ENCODE measurements at regions not wholly inside any gene's neighbourhood (a gene's known extent, or its start where the extent isn't known, plus 50 kb on each side); places are given as distances from the start of the nearest gene placed in this dataset.

DNA sequence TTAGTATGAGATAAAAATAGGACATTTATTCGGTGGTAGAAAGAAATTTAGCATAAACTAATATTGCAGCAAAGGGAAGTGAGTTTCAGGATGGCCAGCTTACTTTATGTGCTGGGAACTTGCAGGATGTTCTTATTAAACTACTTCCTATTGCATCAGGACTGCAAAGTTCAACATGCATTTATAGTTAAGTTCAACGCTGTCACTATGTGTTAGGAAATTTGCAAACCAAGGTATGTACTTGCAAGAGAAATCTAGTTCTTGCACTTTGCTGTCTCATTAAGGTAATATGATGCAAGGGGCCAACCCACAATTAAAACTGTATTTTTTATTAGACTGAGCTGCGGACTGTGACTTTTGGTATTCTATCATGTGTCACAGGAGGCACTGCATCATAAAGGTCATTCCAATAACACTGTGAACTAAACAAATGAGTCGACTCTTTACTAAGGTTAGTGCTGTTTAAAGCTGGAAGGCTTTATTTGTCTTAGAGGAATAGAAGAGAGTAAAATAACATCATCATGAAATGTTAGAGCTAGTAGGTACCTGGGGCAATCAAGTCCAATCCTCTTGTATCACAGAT, 1525.7 kb upstream of the TENM3 start:
- no peak for DNase-seq

DNA sequence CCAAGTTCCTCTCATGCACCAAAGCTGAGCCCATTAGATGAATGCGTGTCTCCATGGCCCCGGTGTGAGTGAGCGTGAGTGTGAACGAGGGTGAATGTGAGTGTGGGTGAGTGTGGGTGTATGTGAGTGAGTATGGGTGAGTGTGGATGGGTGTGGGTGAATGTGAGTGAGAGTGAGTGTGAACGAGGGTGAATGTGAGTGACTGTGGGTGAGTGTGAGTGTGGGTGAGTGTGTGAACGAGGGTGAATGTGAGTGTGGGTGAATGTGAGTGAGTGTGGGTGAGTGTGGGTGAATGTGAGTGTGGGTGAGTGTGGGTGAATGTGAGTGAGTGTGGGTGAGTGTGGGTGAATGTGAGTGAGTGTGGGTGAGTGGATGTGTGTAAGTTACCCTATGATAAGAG, 1521.8 kb upstream of the TENM3 start:
- DNase-seq: no peak

DNA sequence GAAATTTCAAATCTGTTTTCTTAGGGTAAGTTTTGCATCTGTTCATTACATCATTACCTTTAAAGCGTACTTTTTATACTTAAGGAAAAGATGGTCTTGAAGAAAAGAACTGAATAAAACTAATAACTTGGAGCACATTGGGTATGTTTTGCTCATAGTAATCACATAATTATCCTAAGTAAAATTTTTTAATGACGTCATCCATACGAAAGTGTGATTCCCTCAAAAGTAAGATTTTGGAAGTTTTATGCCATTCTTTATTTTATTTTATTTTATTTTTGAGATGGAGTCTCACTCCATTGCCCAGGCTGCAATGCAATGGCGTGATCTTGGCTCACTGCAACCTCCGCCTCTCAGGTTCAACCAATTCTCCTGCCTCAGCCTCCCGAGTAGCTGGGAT, 1516.6 kb upstream of the TENM3 start:
- DNase-seq: no peak

DNA sequence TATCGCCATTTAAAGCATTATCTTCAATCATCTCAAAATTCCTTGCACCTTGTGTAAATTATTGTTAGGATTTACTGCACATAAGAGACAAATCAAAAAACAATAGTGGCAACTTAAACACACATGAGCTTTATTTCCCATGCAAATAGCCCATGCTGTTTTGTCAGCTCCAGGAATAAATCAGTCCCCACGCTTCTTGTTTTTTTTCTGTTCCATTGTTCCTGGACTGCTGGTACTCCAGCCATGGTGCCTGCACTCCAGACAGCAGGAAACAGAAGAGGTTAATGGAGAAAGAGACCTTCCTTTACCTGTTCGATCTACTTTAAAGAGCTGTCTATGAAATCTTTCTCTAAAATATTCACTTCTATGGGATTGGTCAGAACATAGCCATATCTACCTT, 1515.7 kb upstream of the TENM3 start:
- DNase-seq: no peak

- no peak for DNase-seq
These were observed 1508.3 kb upstream of the TENM3 start for GRCh38 chr4:180734753-180735432.

DNA sequence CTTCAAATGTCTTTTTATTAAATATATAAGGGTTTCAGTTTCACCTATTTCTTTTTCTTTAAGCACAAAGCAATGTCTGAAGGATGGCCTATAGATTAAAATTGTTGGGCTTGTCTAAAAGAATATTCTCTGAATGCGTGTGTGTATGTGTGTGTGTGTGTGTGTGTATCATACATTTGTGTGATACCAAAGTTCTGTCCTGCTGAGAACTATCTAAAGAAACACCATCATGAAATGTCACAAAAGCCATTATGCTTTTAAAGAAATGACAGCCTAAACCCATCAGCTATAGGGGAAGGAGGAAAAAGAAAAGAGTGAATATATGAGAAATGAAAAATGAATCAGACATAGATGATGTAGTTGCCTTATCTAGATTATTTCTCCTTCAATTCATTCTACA, 1501.5 kb upstream of the TENM3 start:
- DNase-seq: no peak

DNA sequence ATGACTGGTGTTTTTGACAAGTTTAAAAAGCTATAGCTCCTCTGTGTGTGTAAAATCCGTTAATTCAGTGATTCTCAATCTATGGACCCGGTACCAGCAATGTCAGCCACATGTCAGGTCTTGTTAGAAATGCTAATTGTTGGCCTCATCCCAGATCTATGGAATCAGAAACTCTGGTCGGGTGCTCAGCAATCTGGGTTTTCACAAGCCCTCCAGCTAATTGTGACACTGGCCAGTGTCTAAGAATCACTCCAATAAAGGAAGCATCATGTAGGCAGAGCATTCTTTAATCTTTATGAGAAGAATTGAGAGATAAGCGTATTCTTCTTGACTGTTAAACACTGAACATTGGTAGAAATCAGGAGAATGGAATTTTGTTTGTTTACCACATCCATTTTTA, 1498.2 kb upstream of the TENM3 start:
- no peak for DNase-seq

- no peak for DNase-seq
These were observed 1492.2 kb upstream of the TENM3 start for GRCh38 chr4:180751009-180751408.

GRCh38 chr4:180757927-180758326, 1485.3 kb upstream of the TENM3 start:
- DNase-seq: no peak

- DNase-seq: no peak
These were observed 1477.2 kb upstream of the TENM3 start for GRCh38 chr4:180766045-180766444.

GRCh38 chr4:180766944-180767729, 1476.1 kb upstream of the TENM3 start:
- no peak for DNase-seq

GRCh38 chr4:180768610-180769009, 1474.6 kb upstream of the TENM3 start:
- no peak for DNase-seq

DNA sequence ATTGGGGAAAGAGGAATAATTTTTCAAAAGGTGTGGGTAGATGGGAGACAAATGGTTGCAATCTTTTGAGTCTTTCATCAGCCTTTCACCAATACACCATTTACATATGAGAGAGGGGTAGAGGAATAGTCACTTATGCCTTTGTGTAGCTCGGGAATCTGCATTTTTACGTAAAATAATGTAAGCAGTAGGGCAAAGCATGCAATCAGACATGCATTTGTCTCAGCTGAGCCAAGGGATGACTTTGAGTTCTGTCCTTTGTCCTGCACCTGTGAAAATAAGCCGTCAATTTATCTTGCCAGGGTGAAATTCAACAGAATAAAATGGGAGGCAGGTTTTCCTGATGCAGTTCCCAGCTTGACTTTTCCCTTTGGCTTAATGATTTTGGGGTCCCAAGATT, 1473.4 kb upstream of the TENM3 start:
- no peak for DNase-seq

- DNase-seq: no peak
These were observed 1472.9 kb upstream of the TENM3 start for GRCh38 chr4:180770265-180770664.

DNA sequence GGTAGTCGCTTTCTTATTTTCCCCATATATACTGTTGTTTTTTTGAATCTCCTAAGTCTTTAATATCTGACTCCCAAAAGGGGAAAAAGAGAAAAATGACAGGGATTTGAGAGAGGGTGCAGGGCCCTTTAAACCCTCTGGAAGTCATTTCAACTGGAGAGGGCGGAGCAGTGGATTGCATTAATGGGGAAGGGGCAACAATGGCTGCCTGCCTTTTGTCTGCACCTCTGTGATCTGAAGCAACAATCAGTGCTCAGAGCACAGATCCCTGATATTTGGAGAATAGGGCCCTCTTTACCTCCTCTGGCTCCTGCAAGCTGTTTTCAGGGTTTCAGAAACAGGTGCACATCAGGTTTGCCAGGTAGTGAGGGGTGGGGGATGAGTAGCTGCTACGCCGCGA, 1458.3 kb upstream of the TENM3 start:
- DNase-seq: no peak

DNA sequence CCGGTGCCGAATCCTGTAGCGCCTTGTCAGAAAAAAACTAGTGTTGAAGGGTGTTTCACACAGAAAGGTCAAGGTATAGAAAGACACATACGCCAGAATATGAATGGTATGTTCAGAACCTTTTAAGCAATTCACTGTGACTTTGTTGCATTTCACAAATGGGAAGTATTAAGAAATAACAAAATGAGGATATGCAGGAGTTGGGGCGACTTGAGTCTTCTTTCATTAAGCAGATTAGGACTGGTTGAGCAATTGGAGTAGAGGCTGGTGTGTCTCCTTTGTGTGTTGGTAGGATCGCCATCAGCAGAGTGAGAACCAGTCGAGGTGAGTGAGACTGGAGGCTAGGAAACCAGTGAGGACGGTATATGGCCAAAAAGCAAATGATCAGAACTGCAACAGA, 1454.5 kb upstream of the TENM3 start:
- no peak for DNase-seq

- no peak for DNase-seq
These were observed 1453.3 kb upstream of the TENM3 start for GRCh38 chr4:180789929-180790328.

DNA sequence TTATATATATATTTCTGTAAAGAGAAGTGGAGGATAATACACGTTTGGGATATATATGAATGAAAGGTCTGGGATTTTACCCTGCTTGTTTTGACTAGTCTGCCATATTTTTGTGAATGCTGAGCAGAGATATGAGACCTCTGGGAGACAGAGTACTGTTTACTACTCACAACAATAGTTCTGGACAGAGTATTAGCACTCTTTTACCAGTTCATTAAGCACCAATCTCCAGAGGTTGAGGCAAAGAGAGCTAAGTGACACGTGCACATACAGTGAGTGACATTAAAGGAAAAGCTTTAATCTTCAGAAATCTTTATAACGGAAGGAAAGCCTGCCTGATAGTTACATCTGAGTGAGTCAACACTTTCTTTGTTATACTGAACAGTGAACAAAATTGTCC, 1452.7 kb upstream of the TENM3 start:
- no peak for DNase-seq

GRCh38 chr4:180792541-180792940, 1450.7 kb upstream of the TENM3 start:
- DNase-seq: no peak

GRCh38 chr4:180794333-180794732, 1448.9 kb upstream of the TENM3 start:
- DNase-seq: no peak

- no peak for DNase-seq
These were observed 1445.1 kb upstream of the TENM3 start for GRCh38 chr4:180798036-180798577.

DNA sequence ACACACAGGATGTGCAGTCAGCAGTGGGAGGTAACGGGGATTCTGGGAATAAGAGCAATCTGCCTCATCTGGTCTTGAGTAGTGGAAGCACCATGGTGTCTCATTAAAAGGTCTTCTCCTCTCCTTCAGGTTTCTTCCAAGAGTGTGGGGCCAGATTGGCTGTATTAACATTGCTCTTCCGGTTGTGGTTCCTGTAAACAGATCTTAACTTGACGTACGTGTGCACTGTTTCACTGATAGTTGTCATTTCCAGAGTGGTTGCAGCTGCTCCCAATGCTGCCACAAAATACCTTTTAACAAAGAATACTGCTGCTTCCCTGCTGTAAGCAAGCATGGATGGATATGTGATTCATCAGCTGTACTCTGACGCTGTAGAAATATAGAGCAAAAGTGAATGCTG, 1443.4 kb upstream of the TENM3 start:
- DNase-seq: no peak

GRCh38 chr4:180805101-180805500, 1438.1 kb upstream of the TENM3 start:
- DNase-seq: no peak

DNA sequence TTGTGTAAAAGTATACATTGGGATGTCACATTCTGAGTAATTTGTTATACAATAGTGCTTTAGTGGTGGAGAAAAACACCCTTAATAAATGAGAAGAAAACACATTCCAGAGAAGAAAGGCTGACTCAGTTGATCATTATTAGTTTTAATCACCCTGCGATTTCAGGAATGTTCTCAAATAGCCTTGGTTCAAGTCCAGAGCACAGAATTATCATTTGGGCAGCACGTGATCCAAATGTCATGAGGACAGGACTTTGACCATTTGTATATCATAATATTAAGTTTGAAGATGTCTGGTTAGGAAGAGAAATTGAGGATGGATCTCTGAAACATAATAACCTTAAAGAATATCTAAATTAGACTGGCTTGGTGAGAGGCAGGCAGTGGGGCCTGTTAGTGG, 1434.3 kb upstream of the TENM3 start:
- DNase-seq: no peak

All from activated naive CD4-positive, alpha-beta T cell (primary cell).